Epithelial cell of proximal tubule (primary cell): ENCODE measurements at regions not wholly inside any gene's neighbourhood (a gene's known extent, or its start where the extent isn't known, plus 50 kb on each side); places are given as distances from the start of the nearest gene placed in this dataset.

Source experiments
- DNase-seq: peaks from one replicate; pipeline ENCODE4 v3.0.0-alpha.2; 2011; ENCODE audit warnings: low read depth
- H3K4me3 ChIP-seq: 2 replicates; pipeline ENCODE4 v1.5.1; 2011; ENCODE audit warnings: low read depth, mild to moderate bottlenecking, low read length
- TF ChIP-seq, protein P1 (sequence below): conservative IDR thresholded peaks from 2 replicates; pipeline ENCODE4 v1.5.1; 2012; ENCODE audit warnings: low read depth, mild to moderate bottlenecking, low read length

GRCh38 chr6:85112540-85112939 is 337.3 kb upstream of the NT5E start:
- no peak for DNase-seq
- TF ChIP-seq, protein P1, sequence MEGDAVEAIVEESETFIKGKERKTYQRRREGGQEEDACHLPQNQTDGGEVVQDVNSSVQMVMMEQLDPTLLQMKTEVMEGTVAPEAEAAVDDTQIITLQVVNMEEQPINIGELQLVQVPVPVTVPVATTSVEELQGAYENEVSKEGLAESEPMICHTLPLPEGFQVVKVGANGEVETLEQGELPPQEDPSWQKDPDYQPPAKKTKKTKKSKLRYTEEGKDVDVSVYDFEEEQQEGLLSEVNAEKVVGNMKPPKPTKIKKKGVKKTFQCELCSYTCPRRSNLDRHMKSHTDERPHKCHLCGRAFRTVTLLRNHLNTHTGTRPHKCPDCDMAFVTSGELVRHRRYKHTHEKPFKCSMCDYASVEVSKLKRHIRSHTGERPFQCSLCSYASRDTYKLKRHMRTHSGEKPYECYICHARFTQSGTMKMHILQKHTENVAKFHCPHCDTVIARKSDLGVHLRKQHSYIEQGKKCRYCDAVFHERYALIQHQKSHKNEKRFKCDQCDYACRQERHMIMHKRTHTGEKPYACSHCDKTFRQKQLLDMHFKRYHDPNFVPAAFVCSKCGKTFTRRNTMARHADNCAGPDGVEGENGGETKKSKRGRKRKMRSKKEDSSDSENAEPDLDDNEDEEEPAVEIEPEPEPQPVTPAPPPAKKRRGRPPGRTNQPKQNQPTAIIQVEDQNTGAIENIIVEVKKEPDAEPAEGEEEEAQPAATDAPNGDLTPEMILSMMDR = no peak
- H3K4me3 ChIP-seq = no peak overlapping the region

DNA sequence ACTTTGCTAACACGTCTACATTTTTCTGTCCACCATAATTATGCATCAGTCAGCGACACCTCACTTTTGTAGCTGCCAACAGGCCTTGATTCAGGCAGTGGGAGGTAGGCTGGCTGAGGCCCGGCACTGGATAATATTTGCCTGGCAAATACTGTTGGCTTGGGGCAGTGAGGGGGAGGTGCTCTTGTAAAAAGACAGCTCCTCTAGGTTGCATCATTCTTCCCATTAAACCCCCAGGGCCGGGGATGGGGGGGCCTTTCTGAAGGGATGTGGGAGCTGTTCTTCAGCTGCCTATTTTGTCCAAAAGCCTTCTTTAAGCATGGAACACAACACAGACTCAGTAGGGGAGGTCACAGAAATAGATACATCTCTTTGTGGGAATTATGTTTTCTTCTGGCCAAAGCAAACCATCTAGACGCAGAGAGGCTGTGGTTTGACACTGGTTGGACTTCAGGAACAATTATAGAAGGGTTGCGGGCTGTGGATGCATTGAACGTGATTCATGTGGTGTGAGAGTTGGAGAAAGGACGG is 338.3 kb upstream of the NT5E start:
- DNase-seq = no peak
- no peak overlapping the region for H3K4me3 ChIP-seq
- TF ChIP-seq, protein P1 = no peak

- DNase-seq = no peak
- no peak overlapping the region for H3K4me3 ChIP-seq
- TF ChIP-seq, protein P1 = no peak
Observed at GRCh38 chr6:85110943-85111342, 338.9 kb upstream of the NT5E start.

GRCh38 chr6:85107701-85108100 is 342.2 kb upstream of the NT5E start:
- DNase-seq = no peak
- TF ChIP-seq, protein P1 = no peak
- no peak overlapping the region for H3K4me3 ChIP-seq

- no peak overlapping the region for H3K4me3 ChIP-seq
- TF ChIP-seq, protein P1 = no peak
- no peak for DNase-seq
Observed at GRCh38 chr6:85096976-85097375, 332.6 kb upstream of the TBX18 start.

GRCh38 chr6:85092226-85092625 is 327.8 kb upstream of the TBX18 start:
- no peak overlapping the region for H3K4me3 ChIP-seq
- TF ChIP-seq, protein P1 = no peak
- DNase-seq = no peak

- TF ChIP-seq, protein P1 = no peak
- no peak overlapping the region for H3K4me3 ChIP-seq
- DNase-seq = no peak
Observed at GRCh38 chr6:85089255-85089654, 324.9 kb upstream of the TBX18 start.
